ENCODE measurements at regions not wholly inside any gene's neighbourhood (a gene's known extent, or its start where the extent isn't known, plus 50 kb on each side); places are given as distances from the start of the nearest gene placed in this dataset.

- peaks cover 4% of the 10 kb centered on the region for H3K4me1 Mint-ChIP-seq (ENCODE audit: low read depth, unreplicated experiment)
- FAIRE-seq, result no peak
Observed at GRCh38 chr5:106324356-106324755, 1346.4 kb downstream of the EFNA5 start.

GRCh38 chr5:106321242-106321641, 1349.5 kb downstream of the EFNA5 start:
- Histone ChIP-seq H3K27me3 (ENCODE audit: insufficient read depth, low read length) (no peaks in the 10 kb centered on the region), H3K9ac (ENCODE audit: low read length) (no peak overlapping the region), H3K79me2 (ENCODE audit: insufficient read depth, low read length) (no peaks in the 10 kb centered on the region), H3K9me3 (ENCODE audit: insufficient read depth, low read depth, low read length) (no peaks in the 10 kb centered on the region), H3K4me1 (ENCODE audit: insufficient read depth, low read length) (no peaks in the 10 kb centered on the region), H3K4me2 (ENCODE audit: low read length) (no peak overlapping the region), H4K20me1 (ENCODE audit: insufficient read depth, low read length) (no peaks in the 10 kb centered on the region), H2AFZ (ENCODE audit: low read depth, low read length) (no peak overlapping the region), H3K36me3 (ENCODE audit: insufficient read depth, low read length) (no peaks in the 10 kb centered on the region), H3K4me3 (ENCODE audit: insufficient read depth, low read depth, low read length) (no peak overlapping the region), H3K27ac (ENCODE audit: low read depth, low read length) (no peak overlapping the region)
- TF ChIP-seq EZH2 (IDR thresholded peaks at IDR 0.05; ENCODE audit: insufficient read depth, low read length), result no peak
- TF ChIP-seq, protein P1, sequence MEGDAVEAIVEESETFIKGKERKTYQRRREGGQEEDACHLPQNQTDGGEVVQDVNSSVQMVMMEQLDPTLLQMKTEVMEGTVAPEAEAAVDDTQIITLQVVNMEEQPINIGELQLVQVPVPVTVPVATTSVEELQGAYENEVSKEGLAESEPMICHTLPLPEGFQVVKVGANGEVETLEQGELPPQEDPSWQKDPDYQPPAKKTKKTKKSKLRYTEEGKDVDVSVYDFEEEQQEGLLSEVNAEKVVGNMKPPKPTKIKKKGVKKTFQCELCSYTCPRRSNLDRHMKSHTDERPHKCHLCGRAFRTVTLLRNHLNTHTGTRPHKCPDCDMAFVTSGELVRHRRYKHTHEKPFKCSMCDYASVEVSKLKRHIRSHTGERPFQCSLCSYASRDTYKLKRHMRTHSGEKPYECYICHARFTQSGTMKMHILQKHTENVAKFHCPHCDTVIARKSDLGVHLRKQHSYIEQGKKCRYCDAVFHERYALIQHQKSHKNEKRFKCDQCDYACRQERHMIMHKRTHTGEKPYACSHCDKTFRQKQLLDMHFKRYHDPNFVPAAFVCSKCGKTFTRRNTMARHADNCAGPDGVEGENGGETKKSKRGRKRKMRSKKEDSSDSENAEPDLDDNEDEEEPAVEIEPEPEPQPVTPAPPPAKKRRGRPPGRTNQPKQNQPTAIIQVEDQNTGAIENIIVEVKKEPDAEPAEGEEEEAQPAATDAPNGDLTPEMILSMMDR (IDR thresholded peaks at IDR 0.05; ENCODE audit: insufficient read depth, low read depth, low read length), result no peak
- DNase-seq (ENCODE audit: low read depth) (peak; percentile 65), FAIRE-seq (no peak)
- H3K9me3 Mint-ChIP-seq (ENCODE audit: unreplicated experiment), result peaks cover 1% of the 10 kb centered on the region
- H3K36me3 Mint-ChIP-seq (ENCODE audit: low read depth, unreplicated experiment), result no peaks in the 10 kb centered on the region
- no peak overlapping the region for H3K4me3 Mint-ChIP-seq (ENCODE audit: unreplicated experiment)
- H3K4me1 Mint-ChIP-seq (ENCODE audit: low read depth, unreplicated experiment), result peaks cover 4% of the 10 kb centered on the region
- no peaks in the 10 kb centered on the region for H3K27me3 Mint-ChIP-seq (ENCODE audit: low read depth, unreplicated experiment)
- H3K27ac Mint-ChIP-seq (ENCODE audit: unreplicated experiment), result peak overlapping the region; percentile 90

More at GRCh38 chr5:106324356-106324755, 1346.4 kb downstream of the EFNA5 start:
- Histone ChIP-seq H4K20me1 (ENCODE audit: insufficient read depth, low read length) (no peaks in the 10 kb centered on the region), H2AFZ (ENCODE audit: low read depth, low read length) (no peak overlapping the region), H3K79me2 (ENCODE audit: insufficient read depth, low read length) (no peaks in the 10 kb centered on the region), H3K9me3 (ENCODE audit: insufficient read depth, low read depth, low read length) (no peaks in the 10 kb centered on the region), H3K36me3 (ENCODE audit: insufficient read depth, low read length) (no peaks in the 10 kb centered on the region), H3K4me3 (ENCODE audit: insufficient read depth, low read depth, low read length) (no peak overlapping the region), H3K4me1 (ENCODE audit: insufficient read depth, low read length) (no peaks in the 10 kb centered on the region), H3K9ac (ENCODE audit: low read length) (no peak overlapping the region), H3K4me2 (ENCODE audit: low read length) (no peak overlapping the region), H3K27ac (ENCODE audit: low read depth, low read length) (no peak overlapping the region), H3K27me3 (ENCODE audit: insufficient read depth, low read length) (no peaks in the 10 kb centered on the region)
- TF ChIP-seq EZH2 (IDR thresholded peaks at IDR 0.05; ENCODE audit: insufficient read depth, low read length), result no peak
- TF ChIP-seq, protein P1 (IDR thresholded peaks at IDR 0.05; ENCODE audit: insufficient read depth, low read depth, low read length), result no peak
- Mint-ChIP-seq H3K36me3 (ENCODE audit: low read depth, unreplicated experiment) (no peaks in the 10 kb centered on the region), H3K4me3 (ENCODE audit: unreplicated experiment) (no peak overlapping the region), H3K27ac (ENCODE audit: unreplicated experiment) (no peak overlapping the region), H3K27me3 (ENCODE audit: low read depth, unreplicated experiment) (no peaks in the 10 kb centered on the region), H3K9me3 (ENCODE audit: unreplicated experiment) (peaks cover 4% of the 10 kb centered on the region)
- no peak for DNase-seq (ENCODE audit: low read depth)

DNA sequence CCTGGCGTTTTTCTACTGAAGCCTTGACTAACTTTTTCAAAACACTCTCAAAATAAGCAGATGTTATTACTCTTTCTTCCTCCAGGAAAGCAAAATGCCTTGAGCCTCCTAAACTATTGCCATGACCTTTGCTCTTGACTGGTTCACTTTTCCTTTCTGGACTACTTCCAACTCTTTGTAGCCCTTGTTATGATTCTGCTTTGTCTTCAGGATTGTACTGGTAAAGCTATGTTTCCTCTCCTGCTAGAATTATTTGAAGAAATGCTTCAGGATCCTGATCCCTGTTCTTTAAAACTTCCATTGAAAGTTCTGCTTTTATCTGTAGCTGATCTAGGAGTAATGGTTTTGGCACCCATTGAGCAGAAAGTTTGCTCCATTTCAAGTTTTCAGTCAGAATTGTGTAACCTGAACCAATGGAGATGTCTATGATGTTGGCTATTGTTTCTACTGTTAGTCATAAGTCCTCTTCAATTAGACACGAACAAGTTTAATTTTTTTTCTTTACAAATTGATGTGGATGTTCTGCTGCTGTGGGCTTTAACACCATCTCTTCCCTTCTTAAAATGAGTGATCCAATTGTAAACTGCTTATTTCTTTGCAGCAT, 1356.4 kb downstream of the EFNA5 start:
- no peak overlapping the region for H3K4me2 ChIP-seq (ENCODE audit: low read length)
- no peaks in the 10 kb centered on the region for H3K27me3 ChIP-seq (ENCODE audit: insufficient read depth, low read length)
- H3K27ac ChIP-seq (ENCODE audit: low read depth, low read length), result no peak overlapping the region
- Mint-ChIP-seq H3K27me3 (ENCODE audit: low read depth, unreplicated experiment) (no peaks in the 10 kb centered on the region), H3K4me1 (ENCODE audit: low read depth, unreplicated experiment) (peaks cover 11% of the 10 kb centered on the region), H3K9me3 (ENCODE audit: unreplicated experiment) (peaks cover 1% of the 10 kb centered on the region), H3K36me3 (ENCODE audit: low read depth, unreplicated experiment) (no peaks in the 10 kb centered on the region), H3K27ac (ENCODE audit: unreplicated experiment) (no peak overlapping the region), H3K4me3 (ENCODE audit: unreplicated experiment) (no peak overlapping the region)
- no peaks in the 10 kb centered on the region for H3K79me2 ChIP-seq (ENCODE audit: insufficient read depth, low read length)
- no peaks in the 10 kb centered on the region for H3K4me1 ChIP-seq (ENCODE audit: insufficient read depth, low read length)
- H3K9ac ChIP-seq (ENCODE audit: low read length), result no peak overlapping the region
- TF ChIP-seq, protein P1 (IDR thresholded peaks at IDR 0.05; ENCODE audit: insufficient read depth, low read depth, low read length), result no peak
- TF ChIP-seq EZH2 (IDR thresholded peaks at IDR 0.05; ENCODE audit: insufficient read depth, low read length), result no peak
- H3K9me3 ChIP-seq (ENCODE audit: insufficient read depth, low read depth, low read length), result no peaks in the 10 kb centered on the region
- peak; percentile 32 for DNase-seq (ENCODE audit: low read depth)
- no peak for FAIRE-seq
- no peaks in the 10 kb centered on the region for H4K20me1 ChIP-seq (ENCODE audit: insufficient read depth, low read length)
- H3K36me3 ChIP-seq (ENCODE audit: insufficient read depth, low read length), result no peaks in the 10 kb centered on the region
- H3K4me3 ChIP-seq (ENCODE audit: insufficient read depth, low read depth, low read length), result no peak overlapping the region
- no peak overlapping the region for H2AFZ ChIP-seq (ENCODE audit: low read depth, low read length)

All from astrocyte (in vitro differentiated cells and primary cell).